GM12878 (cell line): ENCODE measurements at regions not wholly inside any gene's neighbourhood (a gene's known extent, or its start where the extent isn't known, plus 50 kb on each side); places are given as distances from the start of the nearest gene placed in this dataset.

Experiments
- CHD4 ChIP-seq: fragments of 200-600 bp; sonication (generic); IDR thresholded peaks from 2 replicates; pipeline ENCODE4 v1.6.1; 2016; ENCODE audit warnings: mild to moderate bottlenecking
- NR2C1 ChIP-seq: fragments of 450-650 bp; IDR thresholded peaks from 2 replicates; pipeline ENCODE4 v1.6.1; 2017; ENCODE audit warnings: antibody characterized with exemption, mild to moderate bottlenecking, moderate library complexity
- POLR2A ChIP-seq: IDR thresholded peaks from 2 replicates; pipeline ENCODE4 v1.6.1; 2011; ENCODE audit warnings: low read depth, mild to moderate bottlenecking, low read length
- POLR2AphosphoS5 ChIP-seq: IDR thresholded peaks from 2 replicates; pipeline ENCODE4 v1.6.1; 2011; ENCODE audit warnings: mild to moderate bottlenecking, low read length, inconsistent platforms
- RAD21 ChIP-seq: IDR thresholded peaks from 2 replicates; pipeline ENCODE4 v1.6.1; 2011; ENCODE audit warnings: mild to moderate bottlenecking, low read depth, low read length, moderate library complexity; ENCODE audit not compliant: insufficient read depth
- RAD51 ChIP-seq: fragments of 450-650 bp; IDR thresholded peaks from 2 replicates; pipeline ENCODE4 v1.6.1; 2016; ENCODE audit warnings: moderate library complexity, mild to moderate bottlenecking, inconsistent platforms
- SMC3 ChIP-seq: IDR thresholded peaks from 2 replicates; pipeline ENCODE4 v1.6.1; 2011; ENCODE audit warnings: low read length, improper control_type of control experiment, borderline replicate concordance
- TF ChIP-seq, protein P1 (sequence below), 3 experiments: IDR thresholded peaks in 2 of 3; conservative IDR thresholded peaks in 1 of 3; 2 replicates each; pipeline ENCODE4 v1.5.1; 2011; ENCODE audit warnings: low read depth in 3 of 3, low read length in 3 of 3, mild to moderate bottlenecking in 3 of 3, control low read depth in 2 of 3, moderate library complexity in 2 of 3, inconsistent platforms in 1 of 3, mixed read lengths in 1 of 3; ENCODE audit not compliant: control insufficient read depth in 2 of 3, insufficient read depth in 1 of 3; ENCODE audit errors: extremely low read depth in 1 of 3
- TF ChIP-seq, protein P2 (sequence below): fragments of 450-650 bp; formaldehyde crosslinking; IDR thresholded peaks from 2 replicates; pipeline ENCODE4 v1.4.0; 2020; ENCODE audit warnings: mild to moderate bottlenecking, moderate library complexity

DNA sequence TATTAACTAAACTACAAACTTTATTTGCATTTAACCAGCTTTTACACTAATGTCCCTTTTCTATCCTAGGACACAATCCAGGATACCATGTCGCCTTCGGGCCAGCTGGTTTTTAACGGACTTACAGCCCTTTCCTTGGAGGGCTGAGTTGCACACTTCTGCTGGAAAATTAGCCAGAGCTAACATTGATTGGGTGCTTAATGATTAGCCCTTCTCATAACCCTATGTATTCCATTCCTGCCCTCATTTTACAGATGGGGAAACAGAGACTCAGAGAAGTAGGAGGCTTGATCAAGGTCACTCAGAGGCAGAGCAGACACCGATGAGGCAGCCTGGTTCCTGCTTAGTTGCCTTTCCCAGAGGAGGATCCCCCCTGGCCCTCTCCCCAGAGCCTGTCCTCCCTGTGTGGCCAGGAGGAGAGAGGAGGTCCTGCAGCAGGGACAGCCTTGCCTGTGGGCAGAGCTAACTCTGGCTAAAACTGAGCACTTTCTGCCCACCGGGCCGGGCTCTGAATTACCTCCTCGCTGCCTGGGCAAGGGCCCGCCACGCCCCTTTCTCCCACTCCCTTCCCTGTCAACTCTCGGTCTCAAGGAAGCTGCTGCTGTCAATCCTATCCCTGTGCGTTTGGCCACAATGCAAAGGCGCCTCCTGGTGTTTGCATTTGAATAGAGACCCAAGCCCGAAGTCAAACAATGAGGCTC is 59.6 kb upstream of the PAX6 start (continued):
- TF ChIP-seq, protein P1, sequence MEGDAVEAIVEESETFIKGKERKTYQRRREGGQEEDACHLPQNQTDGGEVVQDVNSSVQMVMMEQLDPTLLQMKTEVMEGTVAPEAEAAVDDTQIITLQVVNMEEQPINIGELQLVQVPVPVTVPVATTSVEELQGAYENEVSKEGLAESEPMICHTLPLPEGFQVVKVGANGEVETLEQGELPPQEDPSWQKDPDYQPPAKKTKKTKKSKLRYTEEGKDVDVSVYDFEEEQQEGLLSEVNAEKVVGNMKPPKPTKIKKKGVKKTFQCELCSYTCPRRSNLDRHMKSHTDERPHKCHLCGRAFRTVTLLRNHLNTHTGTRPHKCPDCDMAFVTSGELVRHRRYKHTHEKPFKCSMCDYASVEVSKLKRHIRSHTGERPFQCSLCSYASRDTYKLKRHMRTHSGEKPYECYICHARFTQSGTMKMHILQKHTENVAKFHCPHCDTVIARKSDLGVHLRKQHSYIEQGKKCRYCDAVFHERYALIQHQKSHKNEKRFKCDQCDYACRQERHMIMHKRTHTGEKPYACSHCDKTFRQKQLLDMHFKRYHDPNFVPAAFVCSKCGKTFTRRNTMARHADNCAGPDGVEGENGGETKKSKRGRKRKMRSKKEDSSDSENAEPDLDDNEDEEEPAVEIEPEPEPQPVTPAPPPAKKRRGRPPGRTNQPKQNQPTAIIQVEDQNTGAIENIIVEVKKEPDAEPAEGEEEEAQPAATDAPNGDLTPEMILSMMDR (IDR thresholded peaks at IDR 0.05 in 2 of 3, conservative IDR thresholded peaks at IDR 0.05 in 1 of 3; ENCODE audit: control insufficient read depth in 2 of 3, extremely low read depth in 1 of 3, insufficient read depth in 1 of 3, low read depth in 3 of 3, low read length in 3 of 3): peak; percentile 59 to 66 (median 64); a peak in 5 of 6 replicates
- TF ChIP-seq POLR2AphosphoS5: no peak
- TF ChIP-seq SMC3: peak; percentile 81
- TF ChIP-seq, protein P2, sequence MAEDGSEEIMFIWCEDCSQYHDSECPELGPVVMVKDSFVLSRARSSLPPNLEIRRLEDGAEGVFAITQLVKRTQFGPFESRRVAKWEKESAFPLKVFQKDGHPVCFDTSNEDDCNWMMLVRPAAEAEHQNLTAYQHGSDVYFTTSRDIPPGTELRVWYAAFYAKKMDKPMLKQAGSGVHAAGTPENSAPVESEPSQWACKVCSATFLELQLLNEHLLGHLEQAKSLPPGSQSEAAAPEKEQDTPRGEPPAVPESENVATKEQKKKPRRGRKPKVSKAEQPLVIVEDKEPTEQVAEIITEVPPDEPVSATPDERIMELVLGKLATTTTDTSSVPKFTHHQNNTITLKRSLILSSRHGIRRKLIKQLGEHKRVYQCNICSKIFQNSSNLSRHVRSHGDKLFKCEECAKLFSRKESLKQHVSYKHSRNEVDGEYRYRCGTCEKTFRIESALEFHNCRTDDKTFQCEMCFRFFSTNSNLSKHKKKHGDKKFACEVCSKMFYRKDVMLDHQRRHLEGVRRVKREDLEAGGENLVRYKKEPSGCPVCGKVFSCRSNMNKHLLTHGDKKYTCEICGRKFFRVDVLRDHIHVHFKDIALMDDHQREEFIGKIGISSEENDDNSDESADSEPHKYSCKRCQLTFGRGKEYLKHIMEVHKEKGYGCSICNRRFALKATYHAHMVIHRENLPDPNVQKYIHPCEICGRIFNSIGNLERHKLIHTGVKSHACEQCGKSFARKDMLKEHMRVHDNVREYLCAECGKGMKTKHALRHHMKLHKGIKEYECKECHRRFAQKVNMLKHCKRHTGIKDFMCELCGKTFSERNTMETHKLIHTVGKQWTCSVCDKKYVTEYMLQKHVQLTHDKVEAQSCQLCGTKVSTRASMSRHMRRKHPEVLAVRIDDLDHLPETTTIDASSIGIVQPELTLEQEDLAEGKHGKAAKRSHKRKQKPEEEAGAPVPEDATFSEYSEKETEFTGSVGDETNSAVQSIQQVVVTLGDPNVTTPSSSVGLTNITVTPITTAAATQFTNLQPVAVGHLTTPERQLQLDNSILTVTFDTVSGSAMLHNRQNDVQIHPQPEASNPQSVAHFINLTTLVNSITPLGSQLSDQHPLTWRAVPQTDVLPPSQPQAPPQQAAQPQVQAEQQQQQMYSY: no peak
- TF ChIP-seq RAD21: peak; percentile 90
- TF ChIP-seq POLR2A: no peak
- TF ChIP-seq NR2C1: no peak
- no peak for TF ChIP-seq CHD4
- no peak for TF ChIP-seq RAD51
